Stimulated activated CD8-positive, alpha-beta memory T cell treated with anti-CD3 and anti-CD28 coated beads, Interleukin-7, amount 100 ng/mL, for 48 hours (primary cell): ENCODE measurements at regions not wholly inside any gene's neighbourhood (a gene's known extent, or its start where the extent isn't known, plus 50 kb on each side); places are given as distances from the start of the nearest gene placed in this dataset.

Experiments
- DNase-seq, 2 donors: peaks; one replicate each; pipeline ENCODE4 v3.0.0-alpha.2; 2020; ENCODE audit warnings: low read depth in 1 of 2; ENCODE audit errors: extremely low read depth in 1 of 2

- no peak for DNase-seq
Measured at GRCh38 chr1:38242506-38242905, 195.9 kb upstream of the POU3F1 start.

GRCh38 chr1:38241594-38242334, 195.2 kb upstream of the POU3F1 start:
- no peak for DNase-seq

- DNase-seq, result no peak
Measured at GRCh38 chr1:38240618-38241017, 194.0 kb upstream of the POU3F1 start.

- DNase-seq, result no peak
Measured at GRCh38 chr1:38239258-38239835, 192.8 kb upstream of the POU3F1 start.

- DNase-seq, result no peak
Measured at GRCh38 chr1:38238294-38238693, 191.7 kb upstream of the POU3F1 start.

- DNase-seq, result no peak
Measured at GRCh38 chr1:38235705-38236104, 189.1 kb upstream of the POU3F1 start.

GRCh38 chr1:38231941-38232340, 185.3 kb upstream of the POU3F1 start:
- no peak for DNase-seq

GRCh38 chr1:38228718-38229117, 182.1 kb upstream of the POU3F1 start:
- no peak for DNase-seq

GRCh38 chr1:38225745-38226144, 179.2 kb upstream of the POU3F1 start:
- no peak for DNase-seq

GRCh38 chr1:38223391-38223790, 176.8 kb upstream of the POU3F1 start:
- DNase-seq, result no peak

GRCh38 chr1:38222891-38223290, 176.3 kb upstream of the POU3F1 start:
- no peak for DNase-seq

- DNase-seq, result no peak
Measured at GRCh38 chr1:38221006-38221649, 174.5 kb upstream of the POU3F1 start.

GRCh38 chr1:38217316-38217715, 170.7 kb upstream of the POU3F1 start:
- no peak for DNase-seq

GRCh38 chr1:38213646-38214434, 167.2 kb upstream of the POU3F1 start:
- DNase-seq, result no peak

GRCh38 chr1:38210895-38211177, 164.2 kb upstream of the POU3F1 start:
- DNase-seq, result no peak

- DNase-seq, result no peak
Measured at GRCh38 chr1:38210021-38210894, 163.7 kb upstream of the POU3F1 start.

- no peak for DNase-seq
Measured at GRCh38 chr1:38208716-38209632, 162.4 kb upstream of the POU3F1 start.

GRCh38 chr1:38207906-38208305, 161.3 kb upstream of the POU3F1 start:
- DNase-seq, result no peak

- no peak for DNase-seq
Measured at GRCh38 chr1:38207275-38207674, 160.7 kb upstream of the POU3F1 start.

GRCh38 chr1:38204698-38205097, 158.1 kb upstream of the POU3F1 start:
- no peak for DNase-seq
